NCI-H526 treated with DMSO at 0.1 percent for 48 hours (cell line): ENCODE measurements at regions not wholly inside any gene's neighbourhood (a gene's known extent, or its start where the extent isn't known, plus 50 kb on each side); places are given as distances from the start of the nearest gene placed in this dataset.
"Not testable (repeated sequence)": the region's sequence is repeated elsewhere in the genome, so short reads cannot be mapped to it uniquely, and the experiment has no call there.

Experiments
- DNase-seq: peaks from one replicate; lab custom pipeline; 2025; lab: John Stamatoyannopoulos, UW

- DNase-seq, result not testable (repeated sequence)
These were observed 921.0 kb upstream of the ADAMTS5 start for GRCh38 chr21:27887808-27888455.

DNA sequence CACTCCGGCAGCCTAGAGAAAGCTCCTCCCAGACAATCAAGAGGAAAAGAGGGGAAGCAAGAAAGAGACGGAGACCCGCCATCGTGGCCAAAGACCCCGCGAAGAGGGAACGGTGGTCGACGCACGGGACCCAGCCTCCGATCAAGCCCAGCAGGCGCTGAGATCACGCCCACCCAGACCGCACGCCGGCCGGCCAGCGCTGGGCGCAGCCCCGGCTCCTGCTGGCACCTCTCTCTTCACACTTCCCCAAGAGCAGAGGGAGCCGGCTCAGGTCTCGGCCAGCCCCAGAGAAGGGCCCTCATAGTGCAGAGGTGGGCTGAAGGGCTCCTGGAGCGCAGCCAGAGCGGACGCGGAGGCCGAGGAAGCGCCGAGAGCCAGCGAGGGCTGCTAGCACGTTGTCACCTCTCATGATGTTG lies 918.4 kb upstream of the ADAMTS5 start:
- no peak for DNase-seq

GRCh38 chr21:27881331-27881730 lies 914.4 kb upstream of the ADAMTS5 start:
- not testable (repeated sequence) for DNase-seq

- DNase-seq, result not testable (repeated sequence)
These were observed 905.5 kb upstream of the ADAMTS5 start for GRCh38 chr21:27872411-27872810.

- not testable (repeated sequence) for DNase-seq
These were observed 903.9 kb upstream of the ADAMTS5 start for GRCh38 chr21:27870755-27871154.

DNA sequence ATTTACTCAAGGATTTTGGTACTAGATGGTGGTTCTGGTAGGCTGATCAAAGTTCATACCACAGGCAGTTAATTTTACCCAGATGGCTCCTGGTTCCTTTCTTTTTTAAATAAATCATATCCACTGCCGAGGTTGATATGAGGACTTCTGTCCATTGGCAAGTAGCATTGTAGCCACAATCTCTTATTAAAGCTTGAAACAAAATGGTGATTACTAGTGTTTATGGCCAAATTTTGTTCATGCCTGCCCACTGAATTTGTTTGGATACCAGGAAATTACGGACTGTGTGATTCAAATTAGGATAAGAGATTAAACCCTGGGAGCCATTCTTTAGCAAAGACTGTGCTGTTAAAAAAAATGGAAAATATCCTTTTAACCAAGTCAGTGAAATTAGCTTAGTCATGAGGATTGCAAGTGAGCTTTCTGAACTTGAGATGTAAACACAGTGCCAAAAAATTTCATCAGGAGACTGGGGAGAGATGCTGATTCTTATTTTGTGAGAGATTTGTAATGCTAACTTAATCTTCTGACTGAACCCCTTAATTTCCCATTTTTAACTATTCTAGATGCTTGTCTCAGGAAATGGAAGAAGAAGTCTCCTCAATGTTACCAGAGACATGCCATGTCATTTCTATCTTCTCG lies 893.5 kb upstream of the ADAMTS5 start:
- not testable (repeated sequence) for DNase-seq

- DNase-seq, result not testable (repeated sequence)
These were observed 891.4 kb upstream of the ADAMTS5 start for GRCh38 chr21:27858053-27858825.

- not testable (repeated sequence) for DNase-seq
These were observed 890.1 kb upstream of the ADAMTS5 start for GRCh38 chr21:27856988-27857387.

- DNase-seq, result no peak
These were observed 874.3 kb upstream of the ADAMTS5 start for GRCh38 chr21:27841084-27841672.

GRCh38 chr21:27840262-27840661 lies 873.4 kb upstream of the ADAMTS5 start:
- no peak for DNase-seq

DNA sequence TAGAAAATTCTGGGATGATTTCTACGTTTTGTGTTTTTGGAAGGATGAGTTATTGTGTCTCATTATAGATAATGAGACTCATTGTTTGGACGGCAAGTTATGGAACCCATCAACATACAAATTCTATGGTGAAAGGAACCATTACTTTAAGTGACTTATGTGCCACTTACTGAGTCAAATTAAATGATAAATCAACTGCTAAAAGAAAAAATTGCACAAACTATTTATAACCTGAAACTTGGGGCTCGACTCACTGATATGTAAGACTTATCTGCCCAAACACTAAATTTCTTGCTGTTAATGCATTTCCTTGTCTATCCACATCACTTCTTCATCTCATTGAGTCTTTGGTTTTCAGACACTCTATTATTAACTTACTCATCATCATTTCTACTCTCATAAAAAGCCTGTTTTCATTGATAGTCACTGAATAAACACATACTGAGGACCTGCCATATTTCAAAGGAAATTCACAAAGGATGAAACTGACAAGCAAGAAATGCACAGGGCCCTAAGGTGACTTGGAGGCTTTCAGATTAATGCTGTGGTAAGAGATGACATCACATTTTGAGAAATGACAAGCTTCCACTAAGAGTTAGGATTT lies 872.7 kb upstream of the ADAMTS5 start:
- no peak for DNase-seq

GRCh38 chr21:27838573-27838972 lies 871.7 kb upstream of the ADAMTS5 start:
- DNase-seq, result no peak

DNA sequence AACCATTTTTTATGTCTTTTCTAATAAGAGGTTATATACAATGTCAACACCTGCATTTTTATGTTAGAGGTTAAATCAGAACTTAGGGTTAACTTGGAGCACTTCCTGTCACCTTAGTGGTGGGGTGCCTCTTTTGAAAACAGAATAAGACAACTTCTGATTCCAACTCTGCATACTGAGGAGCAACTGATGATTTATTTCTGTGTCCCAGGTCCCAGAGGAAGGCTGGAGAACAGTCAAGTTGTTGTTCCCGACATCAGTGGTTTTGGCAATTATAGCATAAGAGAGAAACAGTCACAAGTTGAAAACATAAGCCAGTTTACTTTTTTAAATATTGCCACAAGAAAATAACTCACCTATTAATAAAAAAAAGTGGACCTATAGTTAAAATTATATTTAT lies 871.0 kb upstream of the ADAMTS5 start:
- no peak for DNase-seq

- no peak for DNase-seq
These were observed 866.4 kb upstream of the ADAMTS5 start for GRCh38 chr21:27833298-27833697.

DNA sequence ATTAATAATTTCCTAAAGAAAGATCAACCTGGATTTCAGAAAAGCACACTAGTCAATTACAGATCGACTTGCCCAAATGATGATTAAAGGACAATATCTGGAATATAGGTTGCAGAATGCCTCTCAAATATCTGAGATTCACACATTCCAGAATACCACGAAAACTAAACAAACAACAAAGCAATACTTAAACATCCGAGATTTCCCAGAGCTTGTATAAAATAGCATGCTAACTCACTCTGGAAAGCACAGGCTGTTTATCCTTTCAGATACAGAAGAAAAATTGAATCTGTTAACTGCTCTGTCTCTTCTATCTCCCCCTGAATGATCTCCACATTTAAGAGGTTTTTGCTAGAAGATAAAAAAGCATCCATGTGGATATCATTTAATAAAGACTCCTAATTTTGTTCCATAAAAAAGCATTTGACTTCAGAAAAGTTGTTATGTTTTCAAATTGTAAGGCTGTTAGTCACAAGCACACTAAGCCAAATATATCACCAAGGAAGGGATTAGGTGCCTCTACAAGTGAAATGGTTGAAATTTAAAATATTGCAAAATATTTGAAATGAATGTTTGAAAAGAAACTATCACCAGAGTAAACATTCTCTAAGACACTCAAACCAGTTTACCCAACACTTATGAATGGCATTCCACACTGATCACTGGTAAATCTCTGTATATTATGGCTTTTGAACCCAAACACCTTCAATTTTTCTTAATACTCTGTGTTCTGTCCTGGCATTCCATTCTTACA lies 865.1 kb upstream of the ADAMTS5 start:
- no peak for DNase-seq

DNA sequence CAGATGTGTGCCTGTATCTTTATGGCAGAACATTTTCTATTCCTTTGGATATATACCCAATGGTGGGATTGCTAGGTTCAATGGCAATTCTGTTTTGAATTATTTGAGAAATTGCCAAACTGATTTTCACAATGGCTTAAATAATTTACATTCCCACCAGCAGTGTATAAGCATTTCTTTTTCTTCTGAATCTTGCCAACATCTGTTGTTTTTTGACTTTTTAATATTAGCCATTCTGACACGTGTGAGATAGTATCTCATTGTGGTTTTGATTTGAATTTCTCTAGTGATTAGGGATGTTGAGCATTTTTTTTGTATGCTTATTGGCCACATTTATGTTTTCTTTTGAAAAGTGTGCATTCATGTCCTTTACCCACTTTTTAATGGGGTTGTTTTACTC lies 864.3 kb upstream of the ADAMTS5 start:
- DNase-seq, result no peak

GRCh38 chr21:27827972-27828371 lies 861.1 kb upstream of the ADAMTS5 start:
- no peak for DNase-seq

GRCh38 chr21:27825035-27825434 lies 858.1 kb upstream of the ADAMTS5 start:
- no peak for DNase-seq

- DNase-seq, result no peak
These were observed 856.8 kb upstream of the ADAMTS5 start for GRCh38 chr21:27823652-27824201.

GRCh38 chr21:27820342-27820741 lies 853.5 kb upstream of the ADAMTS5 start:
- no peak for DNase-seq

GRCh38 chr21:27819299-27819698 lies 852.4 kb upstream of the ADAMTS5 start:
- DNase-seq, result no peak
